Astrocyte (in vitro differentiated cells and primary cell): ENCODE measurements at regions not wholly inside any gene's neighbourhood (a gene's known extent, or its start where the extent isn't known, plus 50 kb on each side); places are given as distances from the start of the nearest gene placed in this dataset.
A peak's percentile ranks its signal among the peaks of the same experiment; 100 is the strongest.

Experiments
- DNase-seq: peaks from one replicate; pipeline ENCODE4 v3.0.0-alpha.2; 2010; ENCODE audit warnings: low read depth
- FAIRE-seq: peaks from 2 replicates; lab custom pipeline; 2011; peaks lifted over from hg19 to GRCh38; lab: Jason Lieb, UNC
- H2AFZ ChIP-seq: 2 replicates; pipeline ENCODE4 v1.6.0; 2012; ENCODE audit warnings: low read depth, low read length, inconsistent platforms
- H3K27ac ChIP-seq: 2 replicates; pipeline ENCODE4 v1.5.1; 2011; ENCODE audit warnings: low read depth, low read length, inconsistent platforms
- H3K27me3 ChIP-seq: 2 replicates; pipeline ENCODE4 v1.6.0; 2011; ENCODE audit warnings: low read length, inconsistent platforms; ENCODE audit not compliant: insufficient read depth
- H3K36me3 ChIP-seq: 2 replicates; pipeline ENCODE4 v1.5.1; 2011; ENCODE audit warnings: low read length, inconsistent platforms; ENCODE audit not compliant: insufficient read depth
- H3K4me1 ChIP-seq: 2 replicates; pipeline ENCODE4 v1.5.1; 2011; ENCODE audit warnings: low read length, inconsistent platforms; ENCODE audit not compliant: insufficient read depth
- H3K4me2 ChIP-seq: 2 replicates; pipeline ENCODE4 v1.6.0; 2012; ENCODE audit warnings: low read length, inconsistent platforms
- H3K4me3 ChIP-seq: 2 replicates; pipeline ENCODE4 v1.5.1; 2011; ENCODE audit warnings: low read depth, mild to moderate bottlenecking, low read length, inconsistent platforms; ENCODE audit not compliant: insufficient read depth
- H3K79me2 ChIP-seq: 2 replicates; pipeline ENCODE4 v1.6.0; 2012; ENCODE audit warnings: mild to moderate bottlenecking, low read length, inconsistent platforms; ENCODE audit not compliant: insufficient read depth
- H3K9ac ChIP-seq: 2 replicates; pipeline ENCODE4 v1.6.0; 2012; ENCODE audit warnings: mild to moderate bottlenecking, low read length, inconsistent platforms
- H3K9me3 ChIP-seq: 2 replicates; pipeline ENCODE4 v1.5.1; 2012; ENCODE audit warnings: low read depth, mild to moderate bottlenecking, low read length, inconsistent platforms; ENCODE audit not compliant: insufficient read depth
- H4K20me1 ChIP-seq: 2 replicates; pipeline ENCODE4 v1.6.0; 2012; ENCODE audit warnings: low read length, inconsistent platforms; ENCODE audit not compliant: insufficient read depth
- H3K27ac Mint-ChIP-seq: one replicate; pipeline ENCODE4 v1.8.0; 2021; ENCODE audit warnings: mild to moderate bottlenecking, mixed read lengths; ENCODE audit not compliant: unreplicated experiment
- H3K27me3 Mint-ChIP-seq: one replicate; pipeline ENCODE4 v1.8.0; 2021; ENCODE audit warnings: low read depth, mixed read lengths; ENCODE audit not compliant: unreplicated experiment
- H3K36me3 Mint-ChIP-seq: one replicate; pipeline ENCODE4 v1.8.0; 2021; ENCODE audit warnings: low read depth, mixed read lengths; ENCODE audit not compliant: unreplicated experiment
- H3K4me1 Mint-ChIP-seq: one replicate; pipeline ENCODE4 v1.8.0; 2021; ENCODE audit warnings: low read depth, mixed read lengths; ENCODE audit not compliant: unreplicated experiment
- H3K4me3 Mint-ChIP-seq: one replicate; pipeline ENCODE4 v1.8.0; 2021; ENCODE audit warnings: mild to moderate bottlenecking, moderate library complexity, mixed read lengths; ENCODE audit not compliant: unreplicated experiment
- H3K9me3 Mint-ChIP-seq: one replicate; pipeline ENCODE4 v1.8.0; 2021; ENCODE audit warnings: mild to moderate bottlenecking, mixed read lengths; ENCODE audit not compliant: unreplicated experiment
- CTCF ChIP-seq: IDR thresholded peaks from 2 replicates; pipeline ENCODE4 v1.5.1; 2011; ENCODE audit warnings: low read depth, mild to moderate bottlenecking, inconsistent platforms, low read length, moderate library complexity; ENCODE audit not compliant: insufficient read depth
- EZH2 ChIP-seq: IDR thresholded peaks from 2 replicates; pipeline ENCODE4 v1.6.1; 2012; ENCODE audit warnings: mild to moderate bottlenecking, low read length, inconsistent platforms; ENCODE audit not compliant: insufficient read depth

GRCh38 chr2:67232936-67233335 is 164.2 kb upstream of the ETAA1 start:
- Mint-ChIP-seq H3K27ac (no peak overlapping the region), H3K4me1 (no peaks in the 10 kb centered on the region), H3K36me3 (no peaks in the 10 kb centered on the region), H3K4me3 (no peak overlapping the region), H3K27me3 (peaks cover 7% of the 10 kb centered on the region), H3K9me3 (no peaks in the 10 kb centered on the region)
- no peaks in the 10 kb centered on the region for H3K9me3 ChIP-seq
- H3K4me3 ChIP-seq: no peak overlapping the region
- no peaks in the 10 kb centered on the region for H3K4me1 ChIP-seq
- no peaks in the 10 kb centered on the region for H3K36me3 ChIP-seq
- H4K20me1 ChIP-seq: no peaks in the 10 kb centered on the region
- FAIRE-seq (no peak), DNase-seq (no peak)
- H3K4me2 ChIP-seq: no peak overlapping the region
- H3K9ac ChIP-seq: no peak overlapping the region
- TF ChIP-seq EZH2: no peak
- no peak for TF ChIP-seq CTCF
- H3K27ac ChIP-seq: no peak overlapping the region
- H2AFZ ChIP-seq: no peak overlapping the region
- no peaks in the 10 kb centered on the region for H3K27me3 ChIP-seq
- H3K79me2 ChIP-seq: no peaks in the 10 kb centered on the region

- Mint-ChIP-seq H3K4me3 (no peak overlapping the region), H3K4me1 (no peaks in the 10 kb centered on the region), H3K36me3 (no peaks in the 10 kb centered on the region), H3K9me3 (no peaks in the 10 kb centered on the region), H3K27me3 (peaks cover 10% of the 10 kb centered on the region), H3K27ac (no peak overlapping the region)
- H3K4me2 ChIP-seq: no peak overlapping the region
- no peak overlapping the region for H3K27ac ChIP-seq
- DNase-seq (peak; percentile 18), FAIRE-seq (no peak)
- no peaks in the 10 kb centered on the region for H3K79me2 ChIP-seq
- H3K9ac ChIP-seq: no peak overlapping the region
- H3K4me3 ChIP-seq: no peak overlapping the region
- no peak for TF ChIP-seq EZH2
- peak; percentile 35 for TF ChIP-seq CTCF
- no peak overlapping the region for H2AFZ ChIP-seq
- no peaks in the 10 kb centered on the region for H3K27me3 ChIP-seq
- no peaks in the 10 kb centered on the region for H4K20me1 ChIP-seq
- no peaks in the 10 kb centered on the region for H3K36me3 ChIP-seq
- no peaks in the 10 kb centered on the region for H3K4me1 ChIP-seq
- H3K9me3 ChIP-seq: no peaks in the 10 kb centered on the region
These were observed 162.7 kb upstream of the ETAA1 start for GRCh38 chr2:67234440-67234839.

GRCh38 chr2:67237288-67237687 is 159.8 kb upstream of the ETAA1 start:
- Histone ChIP-seq H3K4me2 (no peak overlapping the region), H3K4me3 (no peak overlapping the region), H3K4me1 (no peaks in the 10 kb centered on the region), H3K9me3 (no peaks in the 10 kb centered on the region), H3K79me2 (no peaks in the 10 kb centered on the region), H3K27ac (no peak overlapping the region), H4K20me1 (no peaks in the 10 kb centered on the region), H2AFZ (no peak overlapping the region), H3K36me3 (no peaks in the 10 kb centered on the region), H3K9ac (no peak overlapping the region), H3K27me3 (no peaks in the 10 kb centered on the region)
- DNase-seq (no peak), FAIRE-seq (no peak)
- Mint-ChIP-seq H3K27me3 (peaks cover 9% of the 10 kb centered on the region), H3K9me3 (no peaks in the 10 kb centered on the region), H3K4me3 (no peak overlapping the region), H3K27ac (no peak overlapping the region), H3K36me3 (no peaks in the 10 kb centered on the region), H3K4me1 (peaks cover 4% of the 10 kb centered on the region)
- TF ChIP-seq EZH2 (no peak), CTCF (no peak)
